NCI-H1436 treated with DMSO at 0.1 percent for 48 hours (cell line): ENCODE measurements at regions not wholly inside any gene's neighbourhood (a gene's known extent, or its start where the extent isn't known, plus 50 kb on each side); places are given as distances from the start of the nearest gene placed in this dataset.
"Not testable (repeated sequence)": the region's sequence is repeated elsewhere in the genome, so short reads cannot be mapped to it uniquely, and the experiment has no call there.

Experiments
- DNase-seq: peaks from one replicate; lab custom pipeline; 2025; lab: John Stamatoyannopoulos, UW

DNA sequence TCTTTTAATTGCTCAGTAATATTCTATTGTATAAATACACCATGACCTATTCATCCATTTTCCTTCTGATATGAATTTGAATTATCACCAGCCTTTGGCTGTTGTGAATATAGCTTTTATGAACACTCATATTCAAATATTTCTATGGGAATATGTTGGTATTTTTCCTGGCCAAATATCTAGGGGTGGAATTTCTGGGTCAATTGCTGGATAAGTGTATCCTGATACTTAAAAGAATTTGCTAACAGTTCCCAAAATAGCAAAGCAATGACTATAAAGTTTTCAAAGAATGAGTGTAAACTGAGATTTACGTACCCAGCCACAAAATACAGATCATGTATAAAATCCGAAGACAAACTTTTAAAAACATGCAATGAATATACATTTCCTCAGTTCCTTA is 148.7 kb upstream of the CLEC14A start:
- no peak for DNase-seq

DNA sequence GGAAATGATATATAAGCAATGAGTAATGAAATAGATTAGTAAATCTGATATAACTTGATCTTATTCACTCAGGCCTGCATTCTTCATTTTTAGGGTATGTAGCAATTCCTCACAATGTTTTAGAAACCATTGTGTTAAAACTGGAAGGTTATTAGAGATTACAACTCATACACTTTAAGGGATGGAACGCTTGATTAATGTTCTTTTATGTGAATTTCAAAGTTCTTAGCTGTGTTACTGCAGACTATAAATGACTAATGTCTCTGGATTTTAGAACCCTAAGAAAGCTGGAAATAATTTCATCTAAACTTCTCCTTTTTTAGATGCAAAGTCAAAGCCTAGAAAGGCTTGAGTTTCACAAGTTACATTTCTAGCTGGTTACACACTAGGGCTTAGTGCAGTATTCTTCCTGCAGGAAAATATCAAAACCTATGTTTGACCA is 148.2 kb upstream of the CLEC14A start:
- no peak for DNase-seq

DNA sequence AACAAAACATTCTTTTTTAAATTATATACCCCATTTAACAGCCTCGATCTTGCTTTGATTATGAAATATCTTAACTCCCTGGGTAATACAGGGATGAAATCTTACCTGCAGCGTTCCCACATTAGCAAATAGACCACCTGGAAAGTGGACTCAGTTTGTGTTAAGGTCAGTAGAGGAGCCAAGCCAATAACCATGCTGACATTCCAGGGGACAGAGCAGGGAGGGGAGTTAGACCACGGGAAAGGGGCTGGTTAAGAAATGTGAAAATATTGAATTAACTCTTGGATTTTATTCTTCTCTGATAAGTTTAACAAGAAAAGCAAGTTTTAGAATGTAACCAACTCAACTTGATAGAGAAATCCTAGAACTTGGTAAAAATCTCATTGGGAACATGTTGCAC is 144.9 kb upstream of the CLEC14A start:
- DNase-seq = no peak

DNA sequence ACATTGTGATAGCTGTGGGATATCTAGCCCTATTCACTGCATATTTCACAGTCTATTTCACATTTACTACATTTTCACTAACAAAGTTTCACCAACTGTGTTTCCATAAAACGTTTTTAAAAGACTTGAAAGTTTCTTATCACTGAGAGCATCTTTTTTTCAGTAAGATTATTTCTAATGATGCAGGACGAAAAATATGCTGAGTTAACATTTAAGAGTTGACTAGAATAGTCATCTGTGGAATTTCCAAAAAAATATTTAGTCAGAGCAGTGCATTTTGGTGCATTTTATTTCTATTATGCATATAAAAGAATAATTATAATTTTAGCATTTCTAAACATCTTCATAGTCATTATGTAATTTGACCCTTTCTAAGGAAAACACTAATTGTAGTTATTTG is 143.8 kb upstream of the CLEC14A start:
- no peak for DNase-seq

DNA sequence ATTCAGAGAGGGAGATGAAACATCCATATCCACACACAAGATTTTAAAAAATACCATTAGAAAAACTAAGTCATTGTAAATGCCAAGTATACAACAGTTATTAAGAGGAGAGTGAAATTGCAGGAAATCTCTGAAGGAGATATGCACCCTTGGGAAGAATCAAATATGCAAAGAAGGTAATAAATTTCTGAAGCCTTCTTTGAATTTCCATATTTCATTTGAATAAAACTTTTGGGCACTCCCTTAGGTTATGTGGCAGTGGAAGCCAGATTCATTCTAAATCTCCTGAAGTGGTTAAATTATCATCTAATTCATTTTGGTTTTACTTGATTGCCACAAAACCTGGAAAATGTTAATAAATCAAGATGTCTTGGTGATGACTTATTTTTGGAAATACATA is 138.9 kb upstream of the CLEC14A start:
- no peak for DNase-seq

DNA sequence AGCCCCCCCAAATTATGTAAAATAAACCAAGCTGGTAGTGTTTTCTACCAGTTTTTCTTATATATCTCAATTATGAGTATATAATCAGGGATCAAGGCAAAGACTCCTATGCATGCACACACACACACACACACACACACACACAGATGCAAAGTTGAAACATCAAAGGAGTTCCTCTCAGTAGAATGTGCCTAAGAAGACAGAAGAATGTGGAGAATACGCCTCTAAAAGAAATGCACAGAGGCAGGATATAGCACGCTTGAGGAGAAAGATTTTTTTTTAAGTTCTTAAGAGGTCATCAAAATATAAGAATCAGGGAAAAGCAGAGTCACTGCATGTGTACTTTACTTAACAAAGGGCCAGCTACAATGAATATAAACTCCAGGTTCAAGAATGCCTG is 138.2 kb upstream of the CLEC14A start:
- DNase-seq = no peak

DNA sequence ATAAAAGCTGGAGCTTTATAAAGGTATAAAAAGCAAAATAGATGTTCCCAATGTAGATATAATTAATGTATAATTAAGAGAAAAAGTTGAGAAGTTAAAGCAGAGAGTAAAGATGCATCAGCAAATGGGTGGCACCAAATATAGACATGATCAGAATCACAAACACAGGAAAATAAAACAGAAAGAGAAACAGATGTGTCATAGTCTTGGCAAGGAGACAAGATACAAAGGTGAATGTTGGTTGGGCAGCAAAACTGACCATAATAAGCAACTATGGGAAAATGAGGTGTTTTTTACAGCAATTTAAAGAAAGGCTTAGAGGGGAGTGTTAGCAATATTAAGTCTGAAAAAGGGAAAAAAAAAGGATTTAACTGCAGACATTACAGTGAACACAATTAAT is 135.4 kb upstream of the CLEC14A start:
- no peak for DNase-seq

DNA sequence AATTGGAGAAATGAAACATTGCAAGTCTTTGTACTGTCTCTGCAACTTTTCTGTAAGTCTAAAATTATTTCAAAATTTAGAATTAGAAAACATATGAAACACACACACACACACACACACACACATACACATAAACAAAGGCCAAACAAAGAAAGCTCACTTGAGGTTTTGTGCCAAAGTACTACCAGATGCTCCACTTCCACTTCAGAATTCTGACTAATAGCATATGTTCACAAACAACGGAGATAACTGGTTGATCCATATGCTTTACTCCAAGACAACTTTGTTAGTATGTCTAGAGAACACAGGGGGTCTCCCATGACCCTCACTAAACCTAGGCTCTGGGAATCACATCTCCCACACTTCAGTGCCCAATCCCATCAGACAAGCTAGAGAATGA is 133.8 kb upstream of the CLEC14A start:
- DNase-seq = no peak

DNA sequence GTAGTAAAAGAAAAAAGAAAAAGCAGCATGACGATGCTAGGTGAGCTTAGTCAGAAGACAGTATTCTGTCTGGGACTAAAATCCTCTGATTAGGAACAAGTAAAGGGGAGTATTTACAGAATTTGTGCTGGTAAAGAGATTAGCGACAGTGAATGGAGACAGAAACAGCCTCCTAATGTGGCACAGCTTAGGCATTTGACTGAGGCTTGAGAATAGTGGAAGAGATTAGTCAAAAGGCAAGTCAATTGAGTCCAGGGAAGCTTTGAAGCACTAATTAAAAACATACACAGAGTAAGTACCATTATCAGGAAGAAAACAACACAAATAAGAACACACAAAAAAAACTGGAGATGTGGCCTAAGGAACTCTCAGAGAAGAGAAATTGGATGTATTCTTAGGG is 131.9 kb upstream of the CLEC14A start:
- DNase-seq = no peak

DNA sequence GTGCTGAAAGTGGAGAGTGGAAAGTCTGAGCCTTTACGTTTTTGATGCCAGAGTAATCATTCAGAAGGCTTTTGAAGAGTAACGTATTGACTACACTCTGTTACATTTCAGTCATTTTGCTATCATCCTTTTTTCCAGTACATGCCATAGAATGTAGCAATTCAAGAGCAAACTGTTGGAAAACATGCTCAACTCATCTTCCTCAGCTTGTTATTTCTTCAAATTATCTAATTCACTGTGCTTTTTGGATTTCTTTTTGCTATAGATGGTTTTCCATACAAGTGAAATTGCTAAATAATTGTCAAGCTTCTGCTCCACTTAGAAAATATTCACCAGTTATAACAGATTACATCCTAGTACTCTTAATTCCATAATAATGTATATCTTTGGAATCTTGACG is 129.9 kb upstream of the CLEC14A start:
- no peak for DNase-seq

DNA sequence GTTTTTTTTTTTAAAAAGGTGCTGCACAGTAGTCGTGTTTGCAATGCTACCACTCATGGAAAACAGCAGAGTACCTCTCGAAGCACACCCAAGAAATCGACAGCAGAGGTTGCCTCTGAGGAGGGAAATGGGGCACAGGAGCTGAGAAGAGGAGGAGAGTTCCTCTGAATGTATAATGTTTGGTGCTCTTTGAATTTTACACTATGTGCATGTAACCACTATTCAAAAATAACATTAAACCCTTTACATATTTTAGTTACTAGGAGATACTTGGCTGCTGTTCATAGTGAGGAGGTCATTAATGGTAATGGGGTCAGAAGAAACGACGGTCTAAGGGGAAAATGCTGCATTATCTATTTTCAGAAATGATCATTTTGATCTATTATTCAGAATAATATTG is 129.4 kb upstream of the CLEC14A start:
- no peak for DNase-seq

DNA sequence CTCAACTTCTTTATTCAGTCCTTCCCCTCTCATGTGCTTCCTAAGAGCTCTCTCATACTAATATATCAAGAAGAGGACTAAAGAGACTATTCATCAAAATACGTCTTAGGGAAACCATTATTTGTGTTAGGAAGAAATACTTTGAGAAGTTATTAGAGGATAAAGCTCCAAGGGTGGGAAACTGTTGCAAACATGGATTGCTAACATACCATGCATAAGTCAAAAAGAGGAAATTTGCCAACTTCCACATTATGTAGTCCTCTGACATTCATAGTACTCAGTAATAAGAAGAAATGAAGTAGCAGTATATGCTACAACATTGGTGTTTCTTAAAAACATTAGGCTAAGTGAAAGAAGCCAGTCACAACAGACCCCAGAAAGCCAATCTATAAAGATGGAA is 128.8 kb upstream of the CLEC14A start:
- no peak for DNase-seq

DNA sequence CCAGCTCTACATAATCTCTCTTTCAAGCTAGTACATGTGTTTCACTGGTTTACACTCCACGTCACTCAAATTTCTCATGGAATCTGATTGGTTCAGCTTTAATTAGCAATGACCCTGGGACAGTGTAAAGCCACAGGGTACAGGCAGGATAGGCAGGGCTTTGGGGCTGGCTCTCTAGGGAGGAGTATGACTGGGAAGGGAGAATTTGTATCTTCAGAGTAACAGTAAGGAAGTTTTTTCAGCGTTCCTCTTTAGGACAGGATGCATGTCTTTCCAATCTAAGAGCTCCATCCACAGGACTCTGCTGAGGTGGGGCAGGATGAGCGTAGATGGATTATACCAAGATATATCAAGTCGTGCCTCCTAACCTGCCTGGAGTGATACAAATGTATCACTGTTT is 112.0 kb upstream of the CLEC14A start:
- no peak for DNase-seq

DNA sequence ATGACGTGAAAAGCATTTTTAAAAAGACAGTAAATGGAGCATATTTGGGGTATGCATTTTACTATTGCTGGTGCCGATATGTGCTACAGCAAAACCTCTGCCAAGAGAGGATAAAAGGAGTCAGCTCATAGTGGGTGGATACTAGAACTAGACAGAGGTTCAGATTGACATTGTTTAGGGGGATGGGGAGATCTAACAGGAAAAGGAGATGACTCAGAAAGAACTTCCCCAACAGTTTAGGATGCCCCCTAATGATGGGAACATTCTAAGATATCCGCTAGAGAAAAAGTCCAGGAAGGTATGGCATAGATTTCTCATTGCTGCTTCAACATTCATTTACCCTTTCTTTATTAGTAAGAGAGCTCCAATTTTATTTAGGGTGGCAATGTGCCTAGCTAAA is 110.5 kb upstream of the CLEC14A start:
- DNase-seq = no peak

DNA sequence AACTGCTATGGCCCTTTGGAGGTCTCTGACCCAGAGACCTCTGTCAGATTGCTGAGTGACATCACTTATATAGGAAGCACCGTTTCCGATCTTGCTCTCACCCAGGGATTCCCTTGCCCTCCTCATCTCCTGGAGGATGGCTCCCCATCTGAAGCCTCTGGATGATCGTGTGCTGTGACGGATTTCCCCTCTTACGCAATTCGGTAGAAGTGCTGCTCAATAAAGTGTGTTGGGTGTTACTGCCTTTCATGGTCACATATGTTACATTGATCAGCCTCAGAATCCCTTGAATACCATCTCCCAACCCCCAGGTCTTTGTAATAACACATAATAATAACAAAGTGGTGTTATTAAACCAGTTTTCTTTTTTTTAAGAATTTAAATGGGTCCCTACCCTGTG is 107.3 kb upstream of the CLEC14A start:
- DNase-seq = no peak

DNA sequence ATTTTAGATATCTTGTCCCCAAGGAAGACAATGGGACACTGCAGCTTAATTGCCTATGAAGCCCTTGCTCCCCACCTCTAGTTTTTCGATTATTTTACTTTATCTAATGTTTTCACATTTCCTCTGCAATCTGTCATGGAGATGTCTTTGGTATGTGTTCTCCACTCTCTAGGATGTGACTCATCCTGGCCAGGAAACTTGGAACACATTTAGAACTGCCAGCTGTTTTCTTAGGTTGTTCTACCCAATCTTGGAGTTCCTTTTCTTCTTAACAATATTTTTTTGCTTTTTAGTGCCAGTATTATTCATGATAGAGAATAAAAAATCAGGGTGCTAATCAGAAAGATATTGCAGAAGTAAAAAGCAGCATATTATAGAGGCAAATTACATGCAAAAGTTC is 101.7 kb upstream of the CLEC14A start:
- no peak for DNase-seq

DNA sequence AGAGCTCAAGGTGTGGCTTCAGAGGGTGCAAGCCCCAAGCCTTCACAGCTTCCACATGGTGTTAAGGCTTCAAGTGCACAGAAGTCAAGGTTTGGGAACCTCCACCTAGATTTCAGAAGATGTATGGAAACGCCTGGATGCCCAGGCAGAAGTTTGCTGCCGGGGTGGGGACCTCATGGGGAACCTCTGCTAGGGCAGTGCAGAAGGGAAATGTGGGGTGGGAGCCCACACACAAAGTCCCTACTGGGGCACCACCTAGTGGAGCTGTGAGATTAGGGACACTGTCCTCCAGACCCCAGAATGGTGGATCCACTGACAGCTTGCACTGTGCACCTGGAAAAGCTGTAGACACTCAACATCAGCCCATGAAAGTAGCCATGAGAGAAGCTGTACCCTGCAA is 99.6 kb upstream of the CLEC14A start:
- DNase-seq = not testable (repeated sequence)

DNA sequence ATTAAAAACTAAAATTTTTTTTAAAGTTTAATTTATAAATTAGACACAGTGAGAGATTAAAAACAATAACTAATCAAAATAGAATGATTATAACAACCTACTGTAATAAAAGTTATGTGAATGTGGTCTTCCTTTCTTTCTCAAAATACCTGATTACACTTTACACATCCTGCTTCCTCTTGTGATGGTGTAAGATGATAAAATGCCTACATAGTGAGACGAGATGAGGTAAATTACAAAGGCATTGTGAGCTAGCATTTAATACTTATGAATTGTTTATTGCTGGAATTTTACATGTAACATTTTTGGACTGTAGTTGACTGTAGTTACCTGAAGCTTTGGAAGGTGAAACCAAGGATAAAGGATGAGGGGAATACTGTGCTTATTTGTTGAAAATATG is 94.2 kb upstream of the CLEC14A start:
- no peak for DNase-seq

DNA sequence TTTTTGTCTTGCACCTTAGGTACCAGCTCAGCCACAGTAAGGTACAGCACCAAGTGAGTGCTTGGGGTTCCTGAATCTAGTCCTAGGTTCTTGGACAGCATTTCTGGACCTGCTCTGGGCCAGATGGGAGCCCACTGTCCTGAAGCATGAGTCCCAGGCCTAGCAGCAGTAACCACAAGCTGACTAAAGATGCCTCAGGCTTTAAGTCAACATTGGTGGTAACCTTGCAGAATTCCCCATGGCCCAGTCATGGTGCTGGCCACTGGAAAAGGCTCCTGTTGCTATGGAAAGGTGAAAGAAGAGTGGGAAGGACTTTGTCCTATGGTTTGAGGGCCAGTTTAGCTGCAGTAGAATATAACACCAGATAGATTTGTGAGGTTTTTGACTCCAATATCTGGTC is 86.9 kb upstream of the CLEC14A start:
- no peak for DNase-seq

DNA sequence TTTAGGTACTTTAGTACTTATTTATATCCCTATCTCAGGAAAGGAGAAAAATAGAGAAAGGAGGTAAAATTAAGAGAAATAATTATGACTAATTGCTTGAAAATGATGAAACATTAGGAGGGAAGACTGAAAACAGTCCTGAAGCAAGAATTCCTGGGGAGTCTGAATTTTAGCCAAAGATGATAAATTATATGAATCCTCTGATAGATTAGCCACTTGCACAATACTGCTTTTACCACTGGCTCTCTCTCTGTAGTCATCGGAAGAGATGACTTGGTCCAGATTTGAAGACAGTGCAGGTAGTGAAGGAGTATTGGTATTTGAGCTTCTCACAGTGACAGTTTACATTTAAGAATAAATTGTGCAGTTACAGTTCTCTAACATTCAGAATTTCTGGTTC is 83.8 kb upstream of the CLEC14A start:
- no peak for DNase-seq

DNA sequence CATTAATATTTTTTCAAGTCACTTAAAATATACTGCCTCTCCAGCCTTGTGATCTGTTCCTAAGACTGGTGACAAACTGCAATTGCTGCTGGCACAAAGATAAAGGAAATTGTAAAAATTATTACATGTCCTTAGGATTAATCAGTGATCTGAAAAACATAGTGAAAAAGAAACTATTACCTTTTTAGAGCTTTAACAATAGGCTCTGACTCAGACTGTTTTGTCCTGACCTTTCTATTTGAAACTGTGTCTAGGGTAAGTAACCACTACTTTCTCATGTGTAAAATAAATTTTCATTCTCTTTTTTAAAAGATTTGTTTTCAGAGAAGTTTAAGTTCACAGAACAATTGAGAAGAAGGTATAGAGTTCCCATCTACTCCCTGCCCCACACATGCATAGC is 80.4 kb upstream of the CLEC14A start:
- DNase-seq = no peak

DNA sequence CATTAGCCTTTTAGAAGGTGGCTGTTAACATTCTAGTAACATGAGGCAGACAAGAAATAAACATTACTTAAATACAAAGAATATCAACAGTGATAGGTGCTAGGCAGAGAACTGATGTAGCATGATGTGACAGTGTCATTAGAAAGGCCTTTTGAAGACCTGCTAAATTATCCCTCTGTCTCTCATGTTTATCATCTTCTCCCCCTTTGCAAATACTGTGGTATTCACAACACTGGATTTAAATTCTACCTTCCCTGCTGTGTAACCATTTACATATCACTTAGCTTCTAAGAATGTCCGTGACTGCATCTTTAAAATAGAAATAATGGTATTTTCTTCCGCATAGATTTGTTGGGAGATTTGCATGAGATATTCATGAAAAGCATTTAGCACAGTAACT is 74.4 kb upstream of the CLEC14A start:
- DNase-seq = no peak

DNA sequence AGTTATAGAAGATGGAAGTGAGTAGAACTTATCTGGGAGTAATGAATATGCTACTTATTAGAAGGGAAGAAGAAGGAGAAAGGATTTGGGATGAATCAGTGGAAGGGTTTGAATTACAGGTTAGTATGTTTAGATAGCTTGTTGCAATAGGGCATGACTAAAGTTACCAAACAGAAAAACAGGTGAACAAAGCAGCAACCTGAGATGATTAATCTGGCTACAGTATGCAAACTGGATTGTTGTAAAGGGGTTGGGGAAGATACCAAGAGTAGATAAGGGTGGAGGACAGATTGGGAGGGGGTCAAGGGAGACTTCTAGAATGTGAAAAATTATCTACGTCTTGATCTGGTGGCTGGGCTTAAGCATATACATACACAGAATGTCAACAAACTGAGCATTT is 73.4 kb upstream of the CLEC14A start:
- no peak for DNase-seq

DNA sequence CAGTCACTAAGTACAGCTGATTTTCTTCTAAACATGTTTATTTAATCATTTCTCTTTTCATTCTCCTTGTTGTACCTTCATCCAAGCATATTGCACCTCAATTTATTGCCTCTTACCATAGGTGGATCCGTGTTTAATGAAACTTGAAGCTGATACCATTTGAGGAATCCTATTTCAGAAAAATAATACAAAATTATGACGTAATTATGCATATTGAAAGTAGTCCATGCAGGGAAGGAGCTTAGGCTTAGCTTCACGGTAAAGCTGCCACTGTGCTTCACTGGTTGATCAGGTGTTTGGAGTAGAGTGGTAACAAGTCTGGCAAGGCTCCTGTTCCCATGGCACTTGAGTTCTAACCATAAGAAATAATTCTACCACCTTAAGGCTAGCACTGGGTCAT is 61.0 kb upstream of the CLEC14A start:
- DNase-seq = no peak

DNA sequence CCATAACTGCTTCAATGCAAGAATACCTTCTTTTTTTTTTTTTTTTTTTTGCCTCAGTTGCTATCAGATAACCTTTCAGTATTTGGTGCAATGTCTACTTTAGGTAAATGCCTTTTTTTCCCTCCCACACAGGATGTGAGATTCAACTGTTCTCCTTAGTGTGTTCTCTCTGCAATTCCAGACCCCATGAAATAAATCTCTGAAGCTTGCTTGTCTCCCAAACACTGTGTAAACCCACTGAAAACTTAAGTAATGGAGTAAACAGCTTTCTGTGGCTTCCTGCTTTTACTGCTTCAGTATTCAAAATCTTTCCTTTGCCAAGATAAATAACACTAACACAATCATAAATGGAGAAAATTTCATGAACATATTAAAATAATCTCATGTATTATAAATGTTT is 55.8 kb upstream of the CLEC14A start:
- DNase-seq = no peak
